Mesenchymal stem cell (in vitro differentiated cells and primary cell): ENCODE measurements at regions not wholly inside any gene's neighbourhood (a gene's known extent, or its start where the extent isn't known, plus 50 kb on each side); places are given as distances from the start of the nearest gene placed in this dataset.

ENCODE experiments used
- DNase-seq: peaks from one replicate; pipeline ENCODE4 v3.0.0-alpha.2; 2013
- H2AFZ ChIP-seq: one replicate; pipeline ENCODE4 v1.6.1; 2013; ENCODE audit warnings: low read depth, mild to moderate bottlenecking, control low read depth, inconsistent platforms, low read length, moderate library complexity
- H2AK5ac ChIP-seq: 2 replicates; pipeline ENCODE4 v1.6.1; 2013; ENCODE audit warnings: low read length, moderate library complexity, mild to moderate bottlenecking, inconsistent platforms; ENCODE audit not compliant: severe bottlenecking
- H2BK120ac ChIP-seq: one replicate; pipeline ENCODE4 v1.6.1; 2013; ENCODE audit warnings: low read depth, mild to moderate bottlenecking, inconsistent platforms, low read length, moderate library complexity
- H2BK12ac ChIP-seq, 2 experiments: one replicate each; pipeline ENCODE4 v1.6.1; 2013; ENCODE audit warnings: inconsistent platforms in 2 of 2, low read length in 2 of 2, mild to moderate bottlenecking in 2 of 2, moderate library complexity in 2 of 2, control low read depth in 1 of 2
- H2BK15ac ChIP-seq: one replicate; pipeline ENCODE4 v1.6.1; 2013; ENCODE audit warnings: mild to moderate bottlenecking, low read depth, inconsistent platforms; ENCODE audit not compliant: poor library complexity, severe bottlenecking
- H2BK5ac ChIP-seq: 2 replicates; pipeline ENCODE4 v1.6.1; 2013; ENCODE audit warnings: low read depth, mild to moderate bottlenecking, low read length, control low read depth, inconsistent platforms; ENCODE audit not compliant: poor library complexity, severe bottlenecking
- H3K14ac ChIP-seq, 2 experiments: one replicate each; pipeline ENCODE4 v1.6.1; 2013; ENCODE audit warnings: inconsistent platforms in 2 of 2, low read length in 2 of 2, control low read depth in 1 of 2, mild to moderate bottlenecking in 1 of 2, moderate library complexity in 1 of 2
- H3K18ac ChIP-seq, 2 experiments: one replicate each; pipeline ENCODE4 v1.6.1; 2013; ENCODE audit warnings: inconsistent platforms in 2 of 2, low read length in 2 of 2, control low read depth in 1 of 2, low read depth in 1 of 2, mild to moderate bottlenecking in 1 of 2
- H3K23ac ChIP-seq, 2 experiments: one replicate each; pipeline ENCODE4 v1.6.1; 2013; ENCODE audit warnings: inconsistent platforms in 2 of 2, low read length in 2 of 2, mild to moderate bottlenecking in 2 of 2, moderate library complexity in 2 of 2, control low read depth in 1 of 2
- H3K27ac ChIP-seq: 2 replicates; pipeline ENCODE4 v1.5.1; 2013; ENCODE audit warnings: mild to moderate bottlenecking, moderate library complexity, low read length, control low read depth, inconsistent platforms; ENCODE audit not compliant: poor library complexity, severe bottlenecking
- H3K27me3 ChIP-seq, 2 experiments: 2 replicates each; pipeline versions ENCODE4 v1.6.1 to v1.7.0; 2013; ENCODE audit warnings: low read length in 2 of 2, mild to moderate bottlenecking in 2 of 2, moderate library complexity in 2 of 2, control low read depth in 1 of 2, inconsistent platforms in 1 of 2; ENCODE audit not compliant: control insufficient read depth in 1 of 2, insufficient read depth in 1 of 2
- H3K36me3 ChIP-seq, 2 experiments: 2 replicates each; pipeline versions ENCODE4 v1.6.1 to v1.7.0; 2013; ENCODE audit warnings: low read length in 2 of 2, control low read depth in 1 of 2, inconsistent platforms in 1 of 2, low read depth in 1 of 2, mild to moderate bottlenecking in 1 of 2; ENCODE audit not compliant: insufficient read depth in 2 of 2, control insufficient read depth in 1 of 2
- H3K4ac ChIP-seq, 2 experiments: one replicate each; pipeline ENCODE4 v1.6.1; 2013; ENCODE audit warnings: inconsistent platforms in 2 of 2, low read length in 2 of 2, mild to moderate bottlenecking in 2 of 2, moderate library complexity in 2 of 2, control low read depth in 1 of 2, low read depth in 1 of 2
- H3K4me1 ChIP-seq: 2 replicates; pipeline ENCODE4 v1.6.1; 2013; ENCODE audit warnings: low read depth, low read length, control low read depth; ENCODE audit not compliant: control insufficient read depth, insufficient read depth
- H3K4me2 ChIP-seq: 2 replicates; pipeline ENCODE4 v1.6.1; 2013; ENCODE audit warnings: low read length, mild to moderate bottlenecking, inconsistent platforms; ENCODE audit not compliant: poor library complexity, severe bottlenecking
- H3K4me3 ChIP-seq, 2 experiments: 2 replicates each; pipeline versions ENCODE4 v1.5.1 to v1.7.0; 2013; ENCODE audit warnings: low read length in 2 of 2, mild to moderate bottlenecking in 2 of 2, control low read depth in 1 of 2, low read depth in 1 of 2; ENCODE audit not compliant: insufficient read depth in 1 of 2
- H3K79me1 ChIP-seq: replicated peaks from 2 replicates; pipeline ENCODE4 v1.6.1; 2013; ENCODE audit warnings: mild to moderate bottlenecking, control low read depth, low read length, inconsistent platforms; ENCODE audit not compliant: poor library complexity, severe bottlenecking
- H3K9ac ChIP-seq: 2 replicates; pipeline ENCODE4 v1.7.0; 2013; ENCODE audit warnings: mild to moderate bottlenecking, low read length, moderate library complexity
- H3K9me3 ChIP-seq: 2 replicates; pipeline ENCODE4 v1.7.0; 2013; ENCODE audit warnings: mild to moderate bottlenecking, low read length; ENCODE audit not compliant: control insufficient read depth
- H4K8ac ChIP-seq: one replicate; pipeline ENCODE4 v1.6.1; 2013; ENCODE audit warnings: inconsistent platforms, mild to moderate bottlenecking, low read length, moderate library complexity
- H4K91ac ChIP-seq: one replicate; pipeline ENCODE4 v1.6.1; 2013; ENCODE audit warnings: mild to moderate bottlenecking, low read length, inconsistent platforms
- WGBS: methylation state at CpG from one replicate; pipeline ENCODE4 v1.1.7; 2013; ENCODE audit warnings: mixed read lengths; 5-methylcytosine and 5-hydroxymethylcytosine counted together

GRCh38 chr2:203599509-203599908, 64.4 kb upstream of the RAPH1 start:
- Histone ChIP-seq H3K36me3 (no peaks in the 10 kb centered on the region), H2AFZ (no peak overlapping the region), H3K4me2 (no peak overlapping the region), H3K4me3 (no peak overlapping the region), H3K23ac (no peak overlapping the region), H4K91ac (no peak overlapping the region), H3K18ac (peak overlapping the region in 1 of 2 experiments; percentile 10), H2BK5ac (no peak overlapping the region), H2BK120ac (no peak overlapping the region), H2AK5ac (no peak overlapping the region), H4K8ac (no peak overlapping the region), H3K27ac (no peak overlapping the region), H3K4me1 (no peaks in the 10 kb centered on the region), H2BK15ac (peak overlapping the region; percentile 37), H3K27me3 (no peaks in the 10 kb centered on the region), H3K4ac (no peak overlapping the region), H3K9me3 (no peaks in the 10 kb centered on the region), H3K79me1 (no peaks in the 10 kb centered on the region), H2BK12ac (peak overlapping the region in 1 of 2 experiments; percentile 8), H3K14ac (no peak overlapping the region), H3K9ac (no peak overlapping the region)
- 94% methylated on average over 4 of the region's 4 CpGs for WGBS
- no peak for DNase-seq

- no peaks in the 10 kb centered on the region for H3K4me1 ChIP-seq
- H2BK120ac ChIP-seq: no peak overlapping the region
- H3K36me3 ChIP-seq: no peaks in the 10 kb centered on the region
- H3K27me3 ChIP-seq: no peaks in the 10 kb centered on the region
- no peaks in the 10 kb centered on the region for H3K9me3 ChIP-seq
- no peak overlapping the region for H2BK5ac ChIP-seq
- no peak overlapping the region for H2BK15ac ChIP-seq
- H2AFZ ChIP-seq: no peak overlapping the region
- H3K27ac ChIP-seq: no peak overlapping the region
- H2AK5ac ChIP-seq: no peak overlapping the region
- H3K9ac ChIP-seq: no peak overlapping the region
- H3K14ac ChIP-seq: no peak overlapping the region
- H3K4ac ChIP-seq: no peak overlapping the region
- H4K91ac ChIP-seq: no peak overlapping the region
- 89% methylated on average over 3 of the region's 6 CpGs for WGBS
- H3K4me2 ChIP-seq: no peak overlapping the region
- H3K18ac ChIP-seq: no peak overlapping the region
- no peaks in the 10 kb centered on the region for H3K79me1 ChIP-seq
- no peak overlapping the region for H2BK12ac ChIP-seq
- no peak overlapping the region for H3K4me3 ChIP-seq
- DNase-seq: no peak
- H3K23ac ChIP-seq: no peak overlapping the region
- no peak overlapping the region for H4K8ac ChIP-seq
Measured at GRCh38 chr2:203600286-203600685, 65.2 kb upstream of the RAPH1 start.

- Histone ChIP-seq H2BK15ac (no peak overlapping the region), H3K9ac (no peak overlapping the region), H2AFZ (no peak overlapping the region), H3K14ac (no peak overlapping the region), H3K9me3 (no peaks in the 10 kb centered on the region), H4K8ac (no peak overlapping the region), H3K18ac (no peak overlapping the region), H3K27me3 (no peaks in the 10 kb centered on the region), H3K79me1 (no peaks in the 10 kb centered on the region), H3K36me3 (no peaks in the 10 kb centered on the region), H3K23ac (no peak overlapping the region), H3K4me1 (no peaks in the 10 kb centered on the region), H3K4me2 (no peak overlapping the region), H3K4me3 (no peak overlapping the region), H2AK5ac (no peak overlapping the region), H2BK5ac (no peak overlapping the region), H2BK12ac (no peak overlapping the region), H2BK120ac (no peak overlapping the region), H3K27ac (no peak overlapping the region), H4K91ac (no peak overlapping the region), H3K4ac (no peak overlapping the region)
- DNase-seq: no peak
- 92% methylated on average over 9 of the region's 10 CpGs for WGBS
Measured at GRCh38 chr2:203603456-203604389, 68.6 kb upstream of the RAPH1 start.

- WGBS: 60% methylated on average over 1 of the region's 1 CpG
- no peak overlapping the region for H2BK5ac ChIP-seq
- no peak overlapping the region for H4K8ac ChIP-seq
Measured at GRCh38 chr2:203605302-203605701, 70.2 kb upstream of the RAPH1 start.

More at GRCh38 chr2:203605302-203605701, 70.2 kb upstream of the RAPH1 start:
- Histone ChIP-seq H3K27ac (no peak overlapping the region), H3K18ac (no peak overlapping the region), H3K4me3 (no peak overlapping the region), H3K27me3 (no peaks in the 10 kb centered on the region), H2BK15ac (no peak overlapping the region), H3K4me1 (no peaks in the 10 kb centered on the region), H4K91ac (no peak overlapping the region), H2AK5ac (no peak overlapping the region), H2BK120ac (no peak overlapping the region), H3K4me2 (no peak overlapping the region), H3K14ac (no peak overlapping the region), H2BK12ac (no peak overlapping the region), H3K23ac (no peak overlapping the region), H2AFZ (no peak overlapping the region), H3K4ac (no peak overlapping the region), H3K79me1 (no peaks in the 10 kb centered on the region), H3K9ac (no peak overlapping the region), H3K9me3 (no peaks in the 10 kb centered on the region), H3K36me3 (no peaks in the 10 kb centered on the region)
- peak; percentile 71 for DNase-seq
